GM12872 (cell line): ENCODE measurements at regions not wholly inside any gene's neighbourhood (a gene's known extent, or its start where the extent isn't known, plus 50 kb on each side); places are given as distances from the start of the nearest gene placed in this dataset.

ENCODE experiments used
- TF ChIP-seq, protein P1 (sequence below): IDR thresholded peaks from 3 replicates; pipeline ENCODE4 v1.5.1; 2011; ENCODE audit warnings: low read depth, mild to moderate bottlenecking, low read length, moderate library complexity; ENCODE audit not compliant: insufficient read depth

DNA sequence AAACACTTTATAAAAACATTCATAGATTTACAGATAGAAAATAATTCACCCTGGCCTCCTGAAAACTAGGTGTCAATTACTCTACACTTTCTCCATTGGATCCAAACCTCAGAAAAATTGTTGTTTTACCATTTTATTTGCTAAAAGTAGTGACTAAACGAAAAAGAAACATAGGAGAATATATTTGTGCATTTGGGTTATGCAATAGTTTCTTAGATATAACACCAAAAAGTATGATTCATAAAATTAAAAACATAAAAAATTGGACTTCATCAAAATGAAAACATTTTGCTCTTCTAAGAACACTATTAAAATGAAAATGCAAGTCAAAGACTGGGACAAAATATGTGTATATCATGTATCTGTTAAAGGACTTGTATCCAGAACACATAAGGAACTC is 671.3 kb downstream of the MAFB start:
- TF ChIP-seq, protein P1, sequence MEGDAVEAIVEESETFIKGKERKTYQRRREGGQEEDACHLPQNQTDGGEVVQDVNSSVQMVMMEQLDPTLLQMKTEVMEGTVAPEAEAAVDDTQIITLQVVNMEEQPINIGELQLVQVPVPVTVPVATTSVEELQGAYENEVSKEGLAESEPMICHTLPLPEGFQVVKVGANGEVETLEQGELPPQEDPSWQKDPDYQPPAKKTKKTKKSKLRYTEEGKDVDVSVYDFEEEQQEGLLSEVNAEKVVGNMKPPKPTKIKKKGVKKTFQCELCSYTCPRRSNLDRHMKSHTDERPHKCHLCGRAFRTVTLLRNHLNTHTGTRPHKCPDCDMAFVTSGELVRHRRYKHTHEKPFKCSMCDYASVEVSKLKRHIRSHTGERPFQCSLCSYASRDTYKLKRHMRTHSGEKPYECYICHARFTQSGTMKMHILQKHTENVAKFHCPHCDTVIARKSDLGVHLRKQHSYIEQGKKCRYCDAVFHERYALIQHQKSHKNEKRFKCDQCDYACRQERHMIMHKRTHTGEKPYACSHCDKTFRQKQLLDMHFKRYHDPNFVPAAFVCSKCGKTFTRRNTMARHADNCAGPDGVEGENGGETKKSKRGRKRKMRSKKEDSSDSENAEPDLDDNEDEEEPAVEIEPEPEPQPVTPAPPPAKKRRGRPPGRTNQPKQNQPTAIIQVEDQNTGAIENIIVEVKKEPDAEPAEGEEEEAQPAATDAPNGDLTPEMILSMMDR = no peak

DNA sequence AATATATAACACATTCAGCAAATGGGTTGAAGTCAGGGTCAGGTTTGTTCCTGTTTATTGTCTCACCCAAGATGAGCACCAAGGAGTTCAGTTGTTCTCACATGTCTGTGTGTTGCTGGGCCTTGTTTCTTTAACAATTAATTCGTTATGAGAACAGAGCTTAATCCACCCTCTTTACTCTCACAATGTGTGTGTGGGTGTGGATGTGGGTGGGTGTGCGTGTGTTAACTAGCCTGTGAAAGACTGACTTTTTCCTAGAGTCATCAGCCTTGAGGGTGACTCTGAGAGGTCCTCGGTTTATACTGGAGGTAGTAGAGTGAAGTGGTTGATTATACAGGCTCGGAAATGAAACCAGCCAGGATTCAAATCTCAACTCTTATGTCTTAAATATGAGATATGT is 672.1 kb downstream of the MAFB start:
- TF ChIP-seq, protein P1 = no peak

DNA sequence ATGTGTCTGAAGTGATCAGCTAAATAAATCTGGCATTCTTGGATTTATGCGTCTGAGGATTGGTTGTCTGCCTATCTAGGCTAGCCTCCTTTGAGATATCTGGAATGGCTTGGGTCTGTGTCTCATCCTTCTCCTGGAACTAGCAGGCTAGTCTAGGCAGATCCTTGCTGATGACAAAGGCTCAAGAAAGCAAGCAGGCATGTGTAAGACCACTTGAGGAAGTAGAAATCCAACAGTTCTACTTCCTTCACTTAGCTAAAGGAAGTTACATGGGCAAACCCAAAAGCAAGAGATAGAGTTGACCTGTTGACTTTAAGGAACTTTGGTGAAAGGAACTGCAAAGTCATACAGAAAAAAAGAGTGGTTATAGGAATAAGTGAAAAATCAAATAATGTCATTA is 672.6 kb downstream of the MAFB start:
- TF ChIP-seq, protein P1 = no peak

DNA sequence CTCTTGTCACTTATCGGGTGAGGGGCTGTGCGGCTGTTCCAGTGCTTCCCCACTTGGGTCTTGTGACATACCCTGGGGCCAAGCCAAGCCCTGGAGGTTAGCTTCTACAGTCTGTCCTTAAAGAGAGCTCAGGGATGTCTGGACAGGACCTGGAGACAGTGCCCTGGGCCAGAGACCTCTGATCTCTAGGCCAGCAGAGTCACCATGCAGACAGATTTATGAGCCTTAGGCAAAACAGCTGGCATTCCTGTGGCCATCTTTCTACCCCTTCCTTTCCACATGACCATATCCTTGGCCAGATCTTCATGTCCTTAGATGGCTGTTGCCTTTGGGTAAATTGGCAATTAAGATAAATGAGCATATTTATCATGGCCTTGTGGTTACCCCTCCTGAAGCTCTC is 678.6 kb downstream of the MAFB start:
- TF ChIP-seq, protein P1 = no peak

DNA sequence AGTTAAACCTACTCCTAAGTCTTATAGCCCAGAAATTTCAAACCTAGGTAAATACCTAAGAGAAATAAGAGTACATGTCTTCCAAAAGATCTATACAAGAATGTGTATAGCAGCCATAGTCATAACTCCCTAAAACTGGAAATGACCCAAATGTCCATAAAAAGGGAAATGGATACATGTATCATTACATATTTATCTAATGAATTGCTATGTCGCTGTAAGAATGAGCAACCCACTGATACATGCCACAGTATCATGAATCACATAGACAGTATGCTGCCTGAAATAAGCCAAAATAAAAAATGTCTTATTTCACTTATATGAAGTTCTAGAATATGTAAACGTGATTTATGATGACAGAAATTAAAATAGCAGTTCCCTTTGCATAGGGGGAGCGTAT is 679.5 kb downstream of the MAFB start:
- TF ChIP-seq, protein P1 = no peak

DNA sequence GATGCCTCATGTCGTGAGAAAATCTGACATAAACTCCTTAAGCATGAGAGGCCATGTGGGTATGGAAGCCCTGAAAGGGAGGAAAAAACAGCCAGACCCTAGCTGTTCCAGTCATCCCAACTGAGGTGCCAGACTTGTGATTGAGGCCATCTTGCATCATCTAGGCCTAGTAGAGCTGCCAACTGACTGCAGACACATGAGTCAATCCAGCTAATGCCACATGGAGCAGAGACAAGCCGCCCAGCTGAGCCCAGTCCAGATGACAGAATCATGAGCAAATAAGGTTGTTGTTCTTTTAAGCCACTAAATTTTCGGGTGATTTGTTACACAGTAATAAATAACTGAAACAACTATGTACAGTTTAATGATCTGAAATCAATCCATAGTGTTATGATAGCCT is 680.9 kb downstream of the MAFB start:
- TF ChIP-seq, protein P1 = no peak

DNA sequence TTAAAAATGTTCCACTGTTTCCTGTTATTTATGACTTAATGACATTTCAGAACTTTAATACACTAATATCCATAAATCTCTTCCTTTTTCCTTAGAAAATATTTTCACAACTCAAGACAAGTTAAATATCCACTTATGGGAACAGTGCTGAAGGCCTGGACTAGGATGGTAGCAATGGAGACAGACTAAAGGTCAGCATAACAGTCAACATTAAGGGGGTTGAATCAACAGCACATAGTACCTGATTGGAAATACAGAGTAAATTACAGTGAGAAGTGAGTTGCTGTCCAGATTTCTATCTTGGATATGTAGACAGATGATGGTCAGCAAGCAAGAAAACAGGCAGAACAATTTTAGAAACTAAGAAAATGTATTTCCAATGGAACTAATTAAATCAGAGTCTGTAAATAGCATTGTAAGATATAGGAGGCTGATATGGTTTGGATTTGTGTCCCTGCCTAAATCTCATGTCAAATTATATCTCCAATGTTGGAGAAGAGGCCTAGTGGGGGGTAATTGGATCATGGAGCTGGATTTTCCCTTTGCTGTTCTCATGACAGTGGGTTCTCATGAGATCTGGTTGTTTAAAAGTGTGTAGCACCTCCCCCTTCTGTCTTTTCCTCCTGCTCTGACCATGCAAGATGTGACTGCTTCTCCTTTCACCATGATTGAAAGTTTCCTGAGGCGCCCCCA is 682.7 kb downstream of the MAFB start:
- TF ChIP-seq, protein P1 = no peak
